HG02623 (cell line): ENCODE measurements at regions not wholly inside any gene's neighbourhood (a gene's known extent, or its start where the extent isn't known, plus 50 kb on each side); places are given as distances from the start of the nearest gene placed in this dataset.

Source experiments
- ATAC-seq: cut with Tn5 transposase; IDR thresholded peaks from one replicate; pipeline ENCODE4 v1.9.1; 2021; ENCODE audit warnings: moderate library complexity; ENCODE audit not compliant: unreplicated experiment

DNA sequence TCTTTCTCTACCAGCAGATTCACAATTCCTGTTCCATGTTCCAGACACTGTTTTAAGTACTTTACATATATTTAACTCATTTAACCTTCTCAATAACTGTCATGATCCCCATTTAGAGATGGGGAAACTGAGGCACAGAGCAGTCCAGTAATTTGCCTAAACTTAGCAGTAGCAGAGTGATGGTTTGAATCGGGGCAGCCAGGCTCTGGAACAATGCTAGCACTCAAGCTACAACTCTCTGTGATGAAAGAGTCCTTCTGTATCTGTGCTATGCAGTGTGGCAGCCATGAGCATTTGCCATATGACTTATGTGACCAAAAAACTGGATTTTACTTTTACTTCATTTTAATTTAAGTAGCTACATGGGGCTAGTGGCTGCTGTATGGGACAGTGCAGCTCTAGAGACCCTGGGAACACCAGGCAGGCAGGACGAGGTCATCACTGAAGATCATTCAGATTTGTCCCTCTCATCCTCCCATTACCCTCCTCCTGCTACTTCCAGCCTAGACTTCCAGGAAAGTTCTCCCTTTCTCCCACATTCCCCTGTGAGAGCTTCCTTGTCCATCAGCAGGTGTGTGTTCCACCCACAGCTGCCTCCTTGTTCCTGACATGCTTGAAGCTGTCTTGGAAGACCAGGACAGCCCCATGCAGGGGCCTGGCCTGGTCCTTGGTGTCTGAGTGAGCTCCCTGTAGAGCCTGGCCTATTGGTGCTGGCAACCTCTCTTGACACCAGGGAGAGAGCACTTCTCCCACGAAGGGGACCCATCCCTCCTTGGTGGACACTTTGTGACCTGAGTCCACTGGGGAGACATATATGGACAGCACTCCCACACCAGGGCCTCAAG, 157.0 kb downstream of the MRPL14 start:
- ATAC-seq: no peak

DNA sequence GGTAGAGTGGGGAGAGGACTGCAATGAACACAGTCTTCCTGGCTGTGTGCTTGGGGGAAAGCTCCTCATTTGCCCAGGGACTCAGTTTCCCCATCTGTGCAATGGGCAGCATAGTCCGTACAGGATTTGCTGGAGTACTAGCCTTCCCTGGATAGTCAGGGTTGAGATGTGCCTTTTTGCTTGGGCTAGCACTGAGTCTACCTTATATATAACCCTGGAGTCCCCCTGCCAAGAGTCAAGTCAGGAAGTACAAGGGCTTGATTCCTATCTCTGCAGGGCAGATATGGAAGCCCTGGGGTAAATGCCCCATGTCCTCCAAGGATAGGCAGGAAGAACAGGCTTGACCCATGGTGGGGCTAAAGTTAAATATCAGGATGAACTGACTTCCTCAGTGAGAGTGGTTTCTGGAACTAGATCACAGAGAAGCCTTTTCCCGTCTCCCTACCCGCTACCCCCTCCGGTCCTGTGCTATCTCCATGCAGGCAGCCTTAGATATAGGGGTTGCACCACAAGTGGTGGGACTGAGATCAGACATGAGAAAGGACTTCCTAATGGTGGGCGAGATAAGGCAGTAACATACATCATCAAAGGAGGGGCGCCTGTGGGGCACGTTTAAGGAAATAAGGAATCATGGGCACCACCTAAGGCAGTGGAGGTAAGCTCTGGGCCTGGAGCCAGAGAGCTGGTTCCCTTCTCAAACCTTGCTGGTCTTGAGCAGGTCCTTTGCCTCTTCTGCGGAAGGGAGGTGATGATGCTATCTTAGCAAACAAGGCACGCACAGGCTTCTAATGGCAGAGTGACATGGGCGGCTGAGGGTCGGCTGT, 157.9 kb downstream of the MRPL14 start:
- no peak for ATAC-seq

DNA sequence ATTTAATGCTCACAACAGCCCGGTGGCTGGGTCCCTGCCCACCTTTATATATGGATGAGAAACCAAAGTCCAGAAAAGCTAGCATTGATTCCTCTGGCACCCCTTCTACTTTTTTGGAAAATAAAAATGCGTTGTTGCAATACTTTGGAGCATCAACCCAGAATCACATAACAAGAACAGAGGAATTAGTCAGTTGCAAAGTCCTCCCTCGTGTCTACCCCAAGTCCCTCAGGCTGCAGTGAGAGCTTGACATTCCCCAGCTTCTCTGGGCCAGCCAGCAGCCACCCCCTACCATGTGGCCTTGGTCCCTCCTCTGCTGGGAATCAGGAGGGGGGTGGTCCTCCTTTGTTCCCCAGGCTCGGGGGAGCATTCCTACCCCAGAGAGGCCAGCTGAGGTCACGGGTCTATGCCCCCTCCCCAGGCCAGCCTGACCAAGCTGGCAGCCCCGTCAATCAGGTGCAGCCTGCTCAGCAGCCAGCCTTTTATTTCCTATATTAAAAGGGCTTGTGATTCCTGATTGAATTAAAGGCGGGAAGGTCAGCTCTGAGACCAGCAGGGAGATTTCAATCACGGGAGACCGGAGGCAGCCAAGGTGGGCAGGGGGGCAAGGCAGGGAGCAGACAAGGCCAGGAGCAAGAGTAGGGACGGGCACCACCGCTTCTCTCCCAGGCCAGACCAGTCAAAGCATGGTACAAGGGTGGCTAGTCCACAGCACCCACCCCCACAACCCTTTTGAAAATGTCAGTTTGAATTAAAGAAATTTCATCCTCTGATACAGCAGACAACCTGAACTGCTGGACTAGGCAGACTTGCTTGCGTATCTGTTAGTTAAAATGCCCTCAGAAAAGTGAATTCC, 158.9 kb downstream of the MRPL14 start:
- no peak for ATAC-seq

DNA sequence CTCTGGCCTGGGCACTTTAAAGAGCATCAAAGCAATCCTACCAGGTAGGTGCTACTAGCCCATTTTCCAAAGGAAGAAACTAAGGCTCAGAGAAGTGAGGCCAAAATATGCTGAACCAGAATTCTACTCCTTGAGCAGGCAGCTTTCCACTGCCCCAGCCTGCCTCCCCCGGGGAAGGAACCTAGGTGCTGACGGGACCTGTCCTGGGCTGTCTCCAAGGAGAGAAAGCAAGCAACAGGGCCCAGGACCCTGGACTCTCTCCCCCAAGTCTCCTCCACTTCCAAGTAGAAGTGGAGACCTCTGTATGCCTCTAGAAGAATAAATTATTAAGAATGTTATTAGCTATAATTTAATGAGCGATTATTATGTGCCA, 159.5 kb downstream of the MRPL14 start:
- ATAC-seq: no peak

DNA sequence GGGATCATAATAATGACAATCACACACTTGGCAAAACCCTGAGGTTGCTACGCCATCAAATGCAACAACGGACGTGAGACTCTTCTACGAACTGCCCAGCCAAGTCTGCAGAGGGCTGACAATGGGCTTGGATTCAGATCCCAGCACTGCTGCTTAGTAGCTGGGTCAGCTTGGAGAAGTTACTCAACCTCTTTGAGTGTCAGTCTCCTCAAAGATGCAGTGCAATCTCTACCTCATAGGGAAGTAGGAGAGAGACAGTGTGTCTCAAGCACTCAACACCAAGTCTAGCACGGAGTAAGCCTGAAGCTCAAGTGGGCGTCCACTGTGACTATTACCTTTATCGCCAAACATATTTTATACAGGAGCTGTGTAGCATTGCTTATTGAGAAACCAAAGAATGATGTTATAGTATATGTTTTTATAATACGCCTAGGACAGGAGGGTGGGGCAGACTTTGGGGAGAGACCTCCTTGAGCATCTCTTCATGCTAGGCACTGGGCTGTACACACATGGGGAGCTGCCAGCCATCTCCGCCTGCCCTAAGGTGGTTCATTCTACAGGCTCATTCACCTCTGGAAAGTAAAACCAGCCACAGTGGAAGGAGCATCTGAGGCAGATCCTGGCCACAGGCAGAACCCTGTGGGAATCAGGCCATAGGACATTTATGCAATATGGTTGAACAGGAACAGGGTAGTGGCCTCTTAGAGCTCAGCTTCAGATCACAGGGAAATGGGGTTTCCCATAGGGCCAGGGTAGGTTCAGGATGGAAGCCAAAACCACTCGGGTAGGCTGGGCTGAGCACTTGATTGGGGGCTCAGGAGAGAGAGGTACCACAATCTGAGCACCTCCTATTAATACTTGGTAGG, 160.2 kb downstream of the MRPL14 start:
- ATAC-seq: no peak

DNA sequence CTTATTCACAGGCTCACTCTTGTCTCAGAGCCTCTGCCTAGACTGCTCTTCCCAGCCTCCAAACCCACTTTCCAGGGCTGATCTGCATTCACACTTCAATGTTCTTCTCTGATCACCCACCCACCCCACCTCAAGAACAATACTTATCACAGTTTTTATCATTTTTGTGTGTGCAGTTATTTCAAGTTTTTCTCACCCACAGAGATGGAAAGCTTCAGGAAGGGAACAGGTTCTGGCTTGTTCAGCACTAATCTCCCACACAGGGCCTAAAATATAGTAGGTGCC, 160.9 kb downstream of the MRPL14 start:
- no peak for ATAC-seq

DNA sequence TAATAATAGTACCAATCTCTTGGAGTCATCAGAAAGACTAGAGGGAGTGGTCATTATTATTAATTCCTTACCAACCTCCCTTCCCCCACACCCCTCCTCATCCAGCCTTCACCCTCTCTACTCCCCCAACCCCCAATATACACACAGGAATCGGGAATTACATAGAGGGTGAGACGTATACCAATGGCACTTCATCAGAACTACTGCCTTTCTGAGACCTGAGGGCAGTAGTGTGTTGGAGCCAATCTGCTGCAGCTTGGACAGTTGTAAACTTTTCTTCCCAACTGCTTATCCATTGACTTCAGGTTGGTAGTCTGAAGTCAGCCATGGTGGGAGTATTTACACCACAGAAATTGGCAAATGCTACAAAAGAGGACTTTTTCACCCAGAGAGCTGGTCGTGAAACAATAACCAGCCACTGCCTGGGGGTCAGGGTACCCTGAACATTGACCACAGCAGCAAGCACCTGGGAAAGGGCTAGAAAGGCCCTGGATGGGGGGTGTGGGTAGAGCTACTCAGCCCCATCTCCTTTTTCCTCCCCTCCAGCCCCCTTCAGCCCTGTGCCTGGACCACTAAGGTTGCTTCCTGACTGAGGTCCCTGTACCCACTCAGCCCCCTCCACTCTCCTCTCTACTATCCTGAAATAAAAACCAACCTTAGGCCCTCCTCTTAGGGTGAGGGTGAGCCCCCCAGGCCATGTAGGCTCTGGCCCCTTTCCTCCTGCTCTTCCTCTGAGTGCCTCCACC, 161.5 kb downstream of the MRPL14 start:
- no peak for ATAC-seq

DNA sequence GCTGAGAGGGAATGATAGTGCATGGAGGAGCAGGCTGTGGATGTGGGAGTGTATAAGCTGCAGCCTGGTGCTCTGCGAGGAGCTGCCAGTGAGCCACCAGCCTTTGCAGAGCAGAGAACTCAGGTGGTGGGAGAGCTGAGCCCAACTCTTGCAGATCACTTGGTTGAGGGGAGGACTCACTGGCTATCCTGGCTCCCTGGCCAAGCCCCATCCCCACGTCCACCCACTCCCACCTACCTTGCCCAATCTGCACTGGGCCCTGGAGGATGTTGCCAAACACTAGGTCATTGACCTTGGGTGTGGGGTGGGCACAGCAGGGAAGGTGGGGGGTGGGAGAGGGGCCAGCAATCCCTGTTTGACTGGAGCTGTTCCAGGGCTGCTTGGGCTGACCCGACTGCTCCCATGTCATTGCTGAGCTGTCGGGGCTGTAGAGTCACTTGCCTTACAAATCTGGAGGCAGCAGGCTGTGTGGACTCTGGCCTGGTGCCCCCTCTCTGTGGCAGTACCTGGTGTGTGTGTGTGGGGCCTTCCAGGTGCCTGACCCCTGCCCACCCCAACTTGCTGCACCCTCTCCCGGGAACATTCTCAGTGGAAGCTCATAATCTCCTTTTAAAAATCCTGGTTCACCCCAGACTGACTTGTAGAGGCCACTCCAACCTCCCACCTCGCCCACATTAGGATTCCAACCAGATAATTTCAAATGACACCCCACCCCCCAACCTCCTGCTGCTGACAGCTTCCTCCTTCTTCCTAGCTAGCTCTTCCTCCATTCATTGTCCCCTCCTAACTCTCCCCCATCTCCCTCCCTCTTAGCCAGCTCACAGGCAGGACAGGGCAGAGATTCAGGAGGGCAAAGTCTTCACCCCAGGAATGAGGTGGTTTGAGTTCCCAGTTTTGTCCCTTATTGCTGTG, 162.3 kb downstream of the MRPL14 start:
- no peak for ATAC-seq

DNA sequence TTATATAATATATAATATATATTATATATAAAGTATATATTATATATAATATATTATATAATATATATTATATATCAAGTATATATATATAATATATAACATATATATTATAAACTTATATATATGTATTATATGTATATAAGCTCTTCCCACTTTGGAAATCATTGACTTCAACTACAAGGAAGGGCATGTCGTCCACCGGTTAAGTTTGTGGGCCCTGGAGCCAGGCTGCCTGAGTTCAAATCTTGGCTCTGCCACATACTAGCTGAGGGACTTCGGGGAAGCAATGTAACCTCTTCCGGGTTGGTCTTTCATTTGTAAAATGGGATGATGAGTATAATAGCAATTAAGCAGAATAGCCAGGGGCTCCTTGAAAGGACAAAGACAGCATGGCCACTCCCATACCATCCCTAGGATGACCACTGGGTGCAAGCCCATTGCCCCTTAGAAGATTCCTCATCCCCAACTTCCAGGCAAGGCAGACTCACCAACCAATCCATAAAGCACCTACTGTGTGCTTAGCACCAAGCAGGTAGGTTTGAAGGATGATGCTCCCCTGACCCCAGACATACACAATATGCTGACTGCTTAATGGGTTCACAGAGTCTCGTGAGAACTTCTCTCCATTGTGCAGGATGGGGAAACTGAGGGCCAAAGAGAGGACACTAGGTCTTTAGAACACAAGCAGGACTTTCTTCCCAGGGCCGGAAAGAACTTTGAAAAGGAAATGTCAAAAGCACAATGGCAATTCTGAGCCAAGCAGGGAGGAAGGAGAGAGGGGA, 163.2 kb downstream of the MRPL14 start:
- no peak for ATAC-seq

DNA sequence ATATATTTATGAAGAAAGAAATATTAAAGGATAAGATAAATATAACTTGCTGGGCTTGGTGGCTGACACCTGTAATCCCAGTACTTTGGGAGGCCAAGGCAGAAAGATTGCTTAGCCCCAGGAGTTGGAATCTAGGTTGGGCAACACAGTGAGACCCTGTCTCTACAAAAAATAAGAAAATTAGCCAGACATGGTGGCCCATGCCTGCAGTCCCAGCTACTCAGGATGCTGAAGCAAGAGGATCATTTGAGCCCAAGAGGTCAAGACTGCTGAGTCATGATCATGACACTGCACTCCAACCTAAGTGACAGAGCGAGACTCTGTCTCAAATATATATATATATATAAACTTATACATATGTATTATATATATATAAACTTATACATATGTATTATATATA, 164.0 kb downstream of the MRPL14 start:
- no peak for ATAC-seq

DNA sequence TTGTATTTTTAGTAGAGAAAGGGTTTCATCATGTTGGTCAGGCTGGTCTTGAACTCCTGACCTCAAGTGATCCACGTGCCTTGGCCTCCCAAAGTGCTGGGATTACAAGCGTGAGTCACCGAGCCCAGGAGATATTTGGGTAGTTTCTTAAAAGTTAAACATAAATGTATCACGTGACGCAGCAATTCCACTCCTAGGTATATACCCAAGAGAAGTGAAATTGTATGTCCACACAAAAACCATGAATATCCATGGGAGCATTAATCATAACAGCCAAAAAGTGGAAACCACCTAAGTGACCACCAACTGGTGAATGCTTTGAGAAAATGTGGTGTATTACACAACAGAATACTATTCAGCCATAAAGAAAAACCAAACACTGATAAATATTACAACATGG, 164.8 kb downstream of the MRPL14 start:
- ATAC-seq: no peak

DNA sequence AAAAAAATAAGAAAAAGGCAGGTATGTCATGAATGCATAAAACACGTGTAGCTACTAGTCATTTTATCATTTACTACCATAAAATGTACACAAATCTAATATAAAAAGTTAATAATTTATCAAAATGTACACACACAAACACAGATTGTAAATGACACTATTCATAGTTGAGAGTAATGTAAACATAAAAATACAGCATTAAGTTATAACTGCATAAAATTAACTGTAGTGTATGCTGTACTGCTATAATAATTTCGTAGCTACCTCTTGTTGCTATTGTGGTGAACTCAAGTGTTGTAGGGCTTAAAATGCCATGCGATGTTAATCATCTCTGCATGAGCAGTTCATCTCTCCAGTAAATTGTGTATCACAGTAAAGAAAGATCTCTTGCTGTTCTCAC, 170.0 kb downstream of the MRPL14 start:
- ATAC-seq: no peak

DNA sequence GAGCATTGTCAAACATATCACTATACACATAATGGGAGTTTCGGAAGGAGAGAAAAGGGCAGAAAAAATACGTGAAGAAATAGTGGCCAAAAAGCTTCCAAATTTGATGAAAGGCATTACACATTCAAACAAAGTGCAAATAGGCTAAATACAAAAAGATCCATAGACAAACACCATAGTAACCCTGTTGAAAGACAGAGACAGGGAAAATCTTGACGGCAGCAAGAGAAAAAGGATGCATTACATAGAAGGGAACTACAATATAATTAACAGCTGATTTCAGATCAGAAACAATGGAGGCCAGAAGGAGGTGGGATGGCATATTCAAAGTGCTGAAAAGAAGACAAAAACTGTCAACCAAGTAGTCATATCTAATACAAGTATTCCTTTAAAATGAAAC, 170.8 kb downstream of the MRPL14 start:
- no peak for ATAC-seq

DNA sequence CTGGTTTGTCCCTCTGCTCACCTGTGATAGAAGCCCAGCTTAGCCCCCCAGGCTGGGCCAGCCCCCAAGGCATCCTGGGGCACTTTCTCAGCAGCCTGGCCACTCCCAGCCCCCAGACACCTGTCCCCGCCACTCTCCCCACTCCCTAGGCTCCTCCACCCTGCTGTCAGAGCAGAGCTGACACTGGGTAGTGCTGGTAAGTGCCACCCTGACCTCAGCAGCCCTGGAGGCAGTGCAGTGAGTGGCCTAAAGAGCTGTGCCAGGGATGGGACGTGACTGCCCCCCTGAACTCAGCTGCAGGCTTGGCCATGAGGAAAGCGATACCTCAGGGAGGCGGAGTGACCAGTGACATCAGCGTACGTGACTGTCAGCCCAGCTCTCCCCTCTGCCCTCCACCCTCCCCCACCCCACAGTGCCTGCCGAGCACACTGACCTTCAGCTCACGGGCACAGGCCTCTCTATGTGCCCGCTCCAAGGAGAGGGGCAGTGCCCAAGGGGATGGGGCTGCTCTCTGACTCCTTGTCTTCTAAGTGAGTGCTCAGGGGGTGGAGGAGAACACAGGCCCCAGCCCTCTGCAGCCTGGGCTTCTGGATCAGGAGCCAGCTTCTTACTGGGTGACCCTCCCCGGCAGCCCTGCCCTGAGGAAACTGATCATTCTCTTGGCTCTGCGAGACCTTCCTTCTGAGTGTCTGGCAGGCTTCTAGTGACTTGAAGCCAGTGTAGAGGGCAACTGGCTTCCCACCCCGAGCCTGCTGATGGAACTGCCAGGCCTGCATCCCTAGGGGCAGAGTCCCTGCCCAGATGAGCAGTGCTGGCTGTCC, 172.7 kb downstream of the MRPL14 start:
- no peak for ATAC-seq

DNA sequence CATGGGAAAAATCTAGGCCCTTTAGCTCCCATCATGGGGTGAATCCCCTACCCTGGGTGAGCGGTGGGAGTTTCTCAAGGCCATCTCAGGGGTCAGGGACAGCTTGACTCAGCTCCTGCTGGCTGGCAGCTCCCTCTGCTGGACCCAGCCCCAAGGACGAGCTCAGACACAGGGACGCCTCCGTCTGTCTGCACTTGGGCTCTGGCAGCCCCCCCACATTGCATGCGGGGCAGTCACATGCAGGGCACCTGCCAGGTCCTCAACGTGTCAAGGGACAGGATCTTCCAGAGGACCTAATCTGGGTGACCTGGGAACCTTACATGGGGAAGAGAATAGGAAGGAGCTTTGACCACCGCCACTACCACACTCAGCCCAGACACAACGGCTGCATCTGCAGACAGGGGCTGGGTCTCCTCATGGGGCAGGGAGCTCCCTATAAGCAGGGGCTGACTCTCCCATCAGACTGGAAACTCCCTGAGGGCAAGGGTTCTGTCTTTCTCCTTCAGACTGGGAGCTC, 173.4 kb downstream of the MRPL14 start:
- ATAC-seq: no peak

DNA sequence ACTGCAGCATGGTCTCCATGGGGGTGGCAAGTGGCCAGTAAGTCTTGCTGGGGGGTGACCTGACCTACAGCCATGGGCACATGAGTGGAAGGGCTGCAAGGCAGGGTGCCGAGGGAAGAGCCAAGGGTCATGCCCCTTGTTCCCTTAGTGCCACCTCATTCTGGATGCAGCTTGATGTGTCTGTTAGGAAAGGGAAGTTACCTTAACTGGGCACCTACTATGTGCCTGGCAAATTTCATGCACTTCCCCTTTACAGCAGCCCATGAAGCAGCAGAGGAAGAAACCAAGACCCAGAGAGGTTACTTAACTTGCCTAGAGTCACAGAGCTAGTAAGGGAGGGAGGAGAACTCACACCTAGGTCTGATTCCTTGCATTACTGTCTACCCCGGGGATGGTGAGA, 174.0 kb downstream of the MRPL14 start:
- no peak for ATAC-seq

DNA sequence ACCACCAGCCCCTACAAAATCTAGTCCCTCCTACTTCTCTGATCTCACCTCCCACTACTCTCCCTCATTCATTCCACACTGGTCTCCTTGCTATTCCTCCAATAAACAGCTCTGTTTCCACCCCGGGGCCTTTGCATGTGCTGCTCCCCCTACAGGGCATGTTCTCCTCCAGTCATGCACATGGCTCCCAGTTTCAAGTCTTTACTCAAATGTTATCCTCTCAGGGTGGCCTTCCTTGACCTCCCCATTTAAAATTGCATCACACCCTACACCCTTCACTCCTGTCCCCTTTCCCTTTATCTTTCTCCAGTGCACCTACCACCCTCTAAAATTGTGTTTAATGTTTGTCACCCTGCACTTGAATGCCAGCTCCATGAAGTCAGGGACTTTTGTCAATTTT, 174.5 kb downstream of the MRPL14 start:
- ATAC-seq: no peak
